HEK293 (cell line): ENCODE measurements at regions not wholly inside any gene's neighbourhood (a gene's known extent, or its start where the extent isn't known, plus 50 kb on each side); places are given as distances from the start of the nearest gene placed in this dataset.

Experiments
- CTCF ChIA-PET: fragments of 350-600 bp; formaldehyde crosslinking; extraction: SDS; loops from one replicate; lab custom pipeline; 2021; ENCODE audit warnings: antibody characterized with exemption; lab: Yijun Ruan, JAX
- POLR2A ChIA-PET: fragments of 300-600 bp; formaldehyde crosslinking; extraction: SDS; loops from one replicate; lab custom pipeline; 2020; ENCODE audit warnings: antibody characterized with exemption, inconsistent platforms; lab: Yijun Ruan, JAX
- H3K27ac ChIP-seq: fragments of 200-500 bp; sonication (Bioruptor generic); 2 replicates; pipeline ENCODE4 v1.5.1; 2014; ENCODE audit warnings: low read depth, low read length, control low read depth, inconsistent platforms; ENCODE audit errors: extremely low read depth
- H3K36me3 ChIP-seq, 2 experiments: fragments of 200-500 bp in 1 of 2; sonication (Bioruptor generic) in 1 of 2; 1 replicate in 1 of 2; 2 replicates in 1 of 2; pipeline ENCODE4 v1.5.1; 2014 to 2017; ENCODE audit warnings: inconsistent platforms in 2 of 2, low read length in 2 of 2; ENCODE audit not compliant: control insufficient read depth in 2 of 2, insufficient read depth in 1 of 2
- H3K4me1 ChIP-seq: fragments of 200-500 bp; sonication (Bioruptor generic); 2 replicates; pipeline ENCODE4 v1.5.1; 2014; ENCODE audit warnings: mild to moderate bottlenecking, low read length, inconsistent platforms; ENCODE audit not compliant: control insufficient read depth, insufficient read depth
- H3K4me3 ChIP-seq: 2 replicates; pipeline ENCODE4 v1.5.1; 2011; ENCODE audit warnings: low read depth, mild to moderate bottlenecking, control low read depth, low read length, moderate library complexity
- H3K9me3 ChIP-seq: fragments of 200-500 bp; sonication (Bioruptor generic); 2 replicates; pipeline ENCODE4 v1.5.1; 2014; ENCODE audit warnings: low read depth, low read length, inconsistent platforms; ENCODE audit not compliant: control insufficient read depth, insufficient read depth
- FEZF1 ChIP-seq: fragments of 450-650 bp; formaldehyde crosslinking; IDR thresholded peaks from 2 replicates; pipeline ENCODE4 v1.5.1; 2016; ENCODE audit warnings: missing biosample characterization, missing genetic modification characterization
- HOXC10 ChIP-seq: sonication (generic); formaldehyde crosslinking; IDR thresholded peaks from 2 replicates; pipeline ENCODE4 v1.8.1; 2023; ENCODE audit warnings: mild to moderate bottlenecking, missing genetic modification reagents
- INSM2 ChIP-seq: fragments of 450-650 bp; formaldehyde crosslinking; IDR thresholded peaks from 2 replicates; pipeline ENCODE4 v1.5.1; 2016; ENCODE audit warnings: missing biosample characterization, missing genetic modification characterization
- YY2 ChIP-seq: fragments of 450-650 bp; formaldehyde crosslinking; IDR thresholded peaks from 2 replicates; pipeline ENCODE4 v1.5.1; 2016; ENCODE audit warnings: missing biosample characterization, missing genetic modification characterization
- ZBTB8A ChIP-seq: fragments of 450-650 bp; formaldehyde crosslinking; IDR thresholded peaks from 2 replicates; pipeline ENCODE4 v1.5.1; 2016; ENCODE audit warnings: missing biosample characterization, missing genetic modification characterization
- ZNF140 ChIP-seq: fragments of 450-650 bp; formaldehyde crosslinking; IDR thresholded peaks from 2 replicates; pipeline ENCODE4 v1.5.1; 2016; ENCODE audit warnings: missing biosample characterization, missing genetic modification characterization
- ZNF155 ChIP-seq: fragments of 450-650 bp; formaldehyde crosslinking; IDR thresholded peaks from 2 replicates; pipeline ENCODE4 v1.5.1; 2016; ENCODE audit warnings: missing biosample characterization, missing genetic modification characterization
- ZNF2 ChIP-seq: fragments of 450-650 bp; formaldehyde crosslinking; IDR thresholded peaks from 2 replicates; pipeline ENCODE4 v1.5.1; 2016; ENCODE audit warnings: missing biosample characterization, missing genetic modification characterization
- ZNF266 ChIP-seq: fragments of 450-650 bp; formaldehyde crosslinking; IDR thresholded peaks from 2 replicates; pipeline ENCODE4 v1.5.1; 2016; ENCODE audit warnings: missing biosample characterization, missing genetic modification characterization, low read depth
- ZNF280D ChIP-seq: fragments of 450-650 bp; formaldehyde crosslinking; IDR thresholded peaks from 2 replicates; pipeline ENCODE4 v1.5.1; 2016; ENCODE audit warnings: missing biosample characterization, missing genetic modification characterization
- ZNF311 ChIP-seq: fragments of 450-650 bp; formaldehyde crosslinking; IDR thresholded peaks from 2 replicates; pipeline ENCODE4 v1.5.1; 2017; ENCODE audit warnings: missing biosample characterization, missing genetic modification characterization, borderline replicate concordance
- ZNF335 ChIP-seq: fragments of 450-650 bp; formaldehyde crosslinking; conservative IDR thresholded peaks from 2 replicates; pipeline ENCODE4 v1.5.1; 2016; ENCODE audit warnings: missing biosample characterization, missing genetic modification characterization
- ZNF416 ChIP-seq: fragments of 450-650 bp; formaldehyde crosslinking; IDR thresholded peaks from 2 replicates; pipeline ENCODE4 v1.5.1; 2016; ENCODE audit warnings: missing biosample characterization, missing genetic modification characterization
- ZNF426 ChIP-seq: fragments of 450-650 bp; formaldehyde crosslinking; IDR thresholded peaks from 2 replicates; pipeline ENCODE4 v1.5.1; 2017; ENCODE audit warnings: missing biosample characterization, missing genetic modification characterization, mild to moderate bottlenecking, inconsistent platforms, moderate library complexity
- ZNF571 ChIP-seq: fragments of 450-650 bp; formaldehyde crosslinking; IDR thresholded peaks from 2 replicates; pipeline ENCODE4 v1.5.0; 2017; ENCODE audit warnings: missing biosample characterization, missing genetic modification characterization
- ZNF580 ChIP-seq: fragments of 450-650 bp; formaldehyde crosslinking; IDR thresholded peaks from 2 replicates; pipeline ENCODE4 v1.5.1; 2016; ENCODE audit warnings: missing biosample characterization, missing genetic modification characterization
- ZNF639 ChIP-seq: fragments of 450-650 bp; formaldehyde crosslinking; IDR thresholded peaks from 2 replicates; pipeline ENCODE4 v1.5.1; 2016; ENCODE audit warnings: missing biosample characterization, missing genetic modification characterization
- ZNF658 ChIP-seq: fragments of 450-650 bp; formaldehyde crosslinking; IDR thresholded peaks from 2 replicates; pipeline ENCODE4; 2016; ENCODE audit warnings: missing biosample characterization, missing genetic modification characterization
- ZNF777 ChIP-seq: fragments of 450-650 bp; formaldehyde crosslinking; IDR thresholded peaks from 2 replicates; pipeline ENCODE4 v1.5.1; 2017; ENCODE audit warnings: missing biosample characterization, missing genetic modification characterization, borderline replicate concordance
- ZSCAN4 ChIP-seq: fragments of 450-650 bp; formaldehyde crosslinking; IDR thresholded peaks from 2 replicates; pipeline ENCODE4 v1.5.1; 2017; ENCODE audit warnings: missing biosample characterization, missing genetic modification characterization

GRCh38 chr14:22336031-22336430 is 253.0 kb downstream of the DAD1 start:
- CTCF ChIA-PET = interaction anchor here (0.6 to 0.9 kb wide), 4 partner anchors 15 to 549 kb away, joined by 3 to 4 read pairs (median 4); no protein-coding TSS in a partner anchor
- peaks cover 17% of the 10 kb centered on the region for H3K4me1 ChIP-seq
- POLR2A ChIA-PET = no interaction called here
- H3K9me3 ChIP-seq = no peaks in the 10 kb centered on the region
- H3K27ac ChIP-seq = no peak overlapping the region
- no peaks in the 10 kb centered on the region for H3K36me3 ChIP-seq
- H3K4me3 ChIP-seq = no peak overlapping the region
- TF ChIP-seq FEZF1 (tag by site-specific recombination) = no peak
- no peak for TF ChIP-seq ZNF416
- no peak for TF ChIP-seq ZNF426 (tag by site-specific recombination)
- TF ChIP-seq ZNF777 (tag by site-specific recombination) = no peak
- TF ChIP-seq ZNF639 (tag by site-specific recombination) = no peak
- no peak for TF ChIP-seq ZNF580 (tag by site-specific recombination)
- no peak for TF ChIP-seq ZNF658 (tag by site-specific recombination)
- no peak for TF ChIP-seq INSM2
- TF ChIP-seq YY2 (tag by site-specific recombination) = no peak
- no peak for TF ChIP-seq ZNF571 (tag by site-specific recombination)
- no peak for TF ChIP-seq ZNF2 (tag by site-specific recombination)
- no peak for TF ChIP-seq ZBTB8A (tag by site-specific recombination)
- no peak for TF ChIP-seq ZNF335 (tag by site-specific recombination)
- no peak for TF ChIP-seq ZNF280D
- TF ChIP-seq ZNF155 (tag by site-specific recombination) = no peak
- TF ChIP-seq ZNF266 (tag by site-specific recombination) = no peak
- TF ChIP-seq HOXC10 (CRISPR knock-in tag) = no peak

GRCh38 chr14:22334627-22335026 is 254.4 kb downstream of the DAD1 start:
- no peak for TF ChIP-seq ZNF140
- no peak for TF ChIP-seq ZSCAN4 (tag by site-specific recombination)
- no peak for TF ChIP-seq ZNF311 (tag by site-specific recombination)
- TF ChIP-seq, all 188 proteins: peak for 0
- ChIA-PET POLR2A (no interaction called here), CTCF (interaction anchor here (0.7 to 1.4 kb wide), 2 partner anchors 13 to 16 kb away, joined by 3 to 4 read pairs; no protein-coding TSS in a partner anchor)
- H3K36me3 ChIP-seq = no peaks in the 10 kb centered on the region
- H3K4me1 ChIP-seq = peaks cover 17% of the 10 kb centered on the region
- no peak overlapping the region for H3K4me3 ChIP-seq
- H3K27ac ChIP-seq = peak overlapping the region; percentile 14; the same call in 1 of the 2 replicates
- H3K9me3 ChIP-seq = no peaks in the 10 kb centered on the region
